K562 (cell line): ENCODE measurements at regions not wholly inside any gene's neighbourhood (a gene's known extent, or its start where the extent isn't known, plus 50 kb on each side); places are given as distances from the start of the nearest gene placed in this dataset.
A peak's percentile ranks its signal among the peaks of the same experiment; 100 is the strongest.

Experiments
- ATAC-seq: fragments of 200-7000 bp; cut with Tn5 transposase; 3 replicates; pipeline ENCODE4 v1.9.1; 2020; ENCODE audit warnings: moderate library complexity
- BruUV-seq: library from RNA; stranded (reverse); fragments of 400-500 nt; replicated peaks from 2 replicates; lab custom pipeline; 2021; lab: Mats Ljungman, UMichigan
- CTCF ChIA-PET: fragments of 300-600 bp; formaldehyde crosslinking; extraction: SDS; loops from one replicate; lab custom pipeline; 2021; ENCODE audit warnings: low intra/inter-chr PET ratio; lab: Yijun Ruan, JAX
- POLR2A ChIA-PET: fragments of 300-600, 350-650 bp; sonication (Branson Sonifier 250); formaldehyde crosslinking; extraction: SDS; loops from one replicate; lab custom pipeline; 2021; ENCODE audit warnings: antibody characterized with exemption, inconsistent platforms; lab: Yijun Ruan, JAX
- DNase-seq, 4 experiments: peaks; one replicate each; pipeline versions ENCODE4 v3.0.0 to v3.0.0-alpha.2; 2011 to 2018; ENCODE audit warnings: low spot score in 3 of 4, mixed read lengths in 3 of 4; ENCODE audit errors: extremely low read depth in 1 of 4
- FAIRE-seq: peaks from 2 replicates; lab custom pipeline; 2011; peaks lifted over from hg19 to GRCh38; lab: Jason Lieb, UNC
- H2AFZ ChIP-seq: 2 replicates; pipeline ENCODE4 v1.6.0; 2011; ENCODE audit warnings: low read depth, low read length, control low read depth, inconsistent platforms
- H3K27ac ChIP-seq: fragments of 200-600 bp; 3 replicates; pipeline ENCODE4 v1.8.0; 2011; ENCODE audit warnings: low read depth, mild to moderate bottlenecking, control low read depth, inconsistent platforms, low read length, moderate library complexity, mixed read lengths; ENCODE audit errors: extremely low read depth
- H3K27me3 ChIP-seq, 2 experiments: fragments of 300-600 bp in 1 of 2; 2 replicates in 1 of 2; 3 replicates in 1 of 2; pipeline versions ENCODE4 v1.6.0 to v1.8.0; 2011; ENCODE audit warnings: inconsistent platforms in 2 of 2, low read length in 2 of 2, mild to moderate bottlenecking in 1 of 2, mixed read lengths in 1 of 2, moderate library complexity in 1 of 2; ENCODE audit not compliant: control insufficient read depth in 2 of 2, insufficient read depth in 2 of 2
- H3K36me3 ChIP-seq: fragments of 300-600 bp; 3 replicates; pipeline ENCODE4 v1.8.0; 2011; ENCODE audit warnings: mild to moderate bottlenecking, low read length, inconsistent platforms; ENCODE audit not compliant: control insufficient read depth, insufficient read depth
- H3K4me1 ChIP-seq, 2 experiments: fragments of 200-600 bp in 1 of 2; replicated peaks in 1 of 2; 2 replicates in 1 of 2; 3 replicates in 1 of 2; pipeline versions ENCODE4 v1.5.1 to v1.8.0; 2011; ENCODE audit warnings: inconsistent platforms in 2 of 2, low read length in 2 of 2, mild to moderate bottlenecking in 1 of 2, mixed read lengths in 1 of 2, moderate library complexity in 1 of 2; ENCODE audit not compliant: control insufficient read depth in 2 of 2, insufficient read depth in 2 of 2
- H3K4me2 ChIP-seq: 2 replicates; pipeline ENCODE4 v1.6.1; 2011; ENCODE audit warnings: low read length, control low read depth, inconsistent platforms, mixed read lengths; ENCODE audit not compliant: insufficient read depth
- H3K4me3 ChIP-seq: fragments of 200-600 bp; sonication (generic), shearing (Covaris generic); 2 replicates; pipeline ENCODE4 v1.5.1; 2016; ENCODE audit warnings: control low read depth, inconsistent platforms
- H3K79me2 ChIP-seq: fragments of 200-600 bp; 3 replicates; pipeline ENCODE4 v1.8.0; 2011; ENCODE audit warnings: low read length, inconsistent platforms; ENCODE audit not compliant: control insufficient read depth, insufficient read depth
- H3K9ac ChIP-seq, 2 experiments: 2 replicates each; pipeline versions ENCODE4 v1.6.0 to v1.6.1; 2011; ENCODE audit warnings: low read depth in 2 of 2, low read length in 2 of 2, control low read depth in 1 of 2, inconsistent platforms in 1 of 2, mild to moderate bottlenecking in 1 of 2, mixed read lengths in 1 of 2; ENCODE audit not compliant: insufficient read depth in 1 of 2
- H3K9me1 ChIP-seq: one replicate; pipeline ENCODE4 v1.6.0; 2011; ENCODE audit warnings: inconsistent platforms, mild to moderate bottlenecking, low read length, moderate library complexity; ENCODE audit not compliant: control insufficient read depth, insufficient read depth
- H3K9me3 ChIP-seq: replicated peaks from 2 replicates; pipeline ENCODE4 v1.5.1; 2011; ENCODE audit warnings: low read depth, low read length, inconsistent platforms; ENCODE audit not compliant: control insufficient read depth, insufficient read depth
- H4K20me1 ChIP-seq: replicated peaks from 2 replicates; pipeline ENCODE4 v1.6.1; 2011; ENCODE audit warnings: low read length, inconsistent platforms, mixed read lengths; ENCODE audit not compliant: control insufficient read depth, insufficient read depth
- CBFA2T3 ChIP-seq: fragments of 450-650 bp; IDR thresholded peaks from 2 replicates; pipeline ENCODE4 v1.6.1; 2017
- CSDE1 ChIP-seq, 2 experiments: fragments of 450-650 bp; IDR thresholded peaks; 2 replicates each; pipeline ENCODE4 v1.6.1; 2016; ENCODE audit warnings: mild to moderate bottlenecking in 1 of 2
- CTBP1 ChIP-seq: fragments of 450-650 bp; IDR thresholded peaks from 2 replicates; pipeline ENCODE4 v1.6.1; 2016; ENCODE audit warnings: borderline replicate concordance
- RBM17 ChIP-seq: fragments of 200-400 bp; formaldehyde crosslinking; IDR thresholded peaks from 2 replicates; pipeline ENCODE4 v1.6.1; 2017; ENCODE audit warnings: low read depth, mild to moderate bottlenecking, low read length, borderline replicate concordance
- TEAD4 ChIP-seq, 2 experiments: sonication (generic) in 1 of 2; formaldehyde crosslinking in 1 of 2; IDR thresholded peaks; 2 replicates each; pipeline versions ENCODE4 v1.6.1 to v1.8.0; 2012 to 2022; ENCODE audit warnings: borderline replicate concordance in 1 of 2, inconsistent platforms in 1 of 2, low read length in 1 of 2, mild to moderate bottlenecking in 1 of 2, missing genetic modification reagents in 1 of 2
- WGBS: fragments of 100-300 bp; shearing (Covaris generic); methylation state at CpG from one replicate; pipeline ENCODE4 v1.1.6; 2016; ENCODE audit warnings: low coverage, mixed read lengths; ENCODE audit not compliant: insufficient coverage; ENCODE audit errors: missing lambda C conversion rate; 5-methylcytosine and 5-hydroxymethylcytosine counted together
- in situ Hi-C: fragments of 300-500 bp; cut with MboI; formaldehyde crosslinking; loops from 4 replicates; pipeline ENCODE4 v1.15.0; 2018; ENCODE audit warnings: inconsistent platforms, mixed read lengths
- intact Hi-C: fragments of 100-400 bp; cut with micrococcal nuclease; formaldehyde crosslinking; loops from 2 replicates; pipeline ENCODE4 v1.14.2; 2022
- TF ChIP-seq, protein P1 (sequence below), 2 experiments: fragments of 150-350 bp in 1 of 2; IDR thresholded peaks; 2 replicates each; pipeline ENCODE4 v1.6.1; 2012 to 2016; ENCODE audit warnings: low read depth in 2 of 2, low read length in 2 of 2, mild to moderate bottlenecking in 1 of 2, moderate library complexity in 1 of 2

DNA sequence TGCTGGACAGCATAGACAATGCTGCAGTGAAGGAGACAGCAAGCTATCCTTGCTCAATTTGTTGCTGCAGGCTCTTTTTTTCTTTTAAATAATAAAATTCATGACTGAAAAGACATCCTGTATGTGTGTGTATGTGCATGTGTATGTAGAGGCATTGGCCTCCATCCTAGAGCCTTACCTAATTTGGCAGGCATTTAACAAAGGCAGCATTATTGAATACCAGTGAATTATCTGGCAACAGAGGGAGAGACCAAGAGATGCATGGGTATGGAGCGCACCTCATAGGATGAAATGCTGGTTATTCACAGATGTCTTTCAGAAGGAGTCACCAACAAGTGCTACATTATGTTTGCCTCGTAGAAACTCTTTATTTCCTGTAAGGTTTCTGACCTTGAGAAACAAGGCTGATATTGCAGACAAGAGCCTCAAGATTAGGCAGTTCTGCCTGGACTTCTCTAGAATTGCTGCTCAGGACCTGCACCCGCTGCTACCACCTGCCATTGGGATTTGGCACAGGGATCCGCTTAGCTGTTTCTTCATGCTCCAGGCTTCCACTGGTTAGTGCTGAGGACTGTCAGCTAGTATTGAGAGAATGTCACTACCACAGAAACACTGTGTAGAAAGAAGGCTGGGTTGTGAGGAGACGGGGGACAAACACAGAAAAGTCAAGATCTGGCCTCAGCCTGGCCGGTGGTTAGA is 247.7 kb upstream of the RFX3 start (continued):
- TF ChIP-seq, protein P1, sequence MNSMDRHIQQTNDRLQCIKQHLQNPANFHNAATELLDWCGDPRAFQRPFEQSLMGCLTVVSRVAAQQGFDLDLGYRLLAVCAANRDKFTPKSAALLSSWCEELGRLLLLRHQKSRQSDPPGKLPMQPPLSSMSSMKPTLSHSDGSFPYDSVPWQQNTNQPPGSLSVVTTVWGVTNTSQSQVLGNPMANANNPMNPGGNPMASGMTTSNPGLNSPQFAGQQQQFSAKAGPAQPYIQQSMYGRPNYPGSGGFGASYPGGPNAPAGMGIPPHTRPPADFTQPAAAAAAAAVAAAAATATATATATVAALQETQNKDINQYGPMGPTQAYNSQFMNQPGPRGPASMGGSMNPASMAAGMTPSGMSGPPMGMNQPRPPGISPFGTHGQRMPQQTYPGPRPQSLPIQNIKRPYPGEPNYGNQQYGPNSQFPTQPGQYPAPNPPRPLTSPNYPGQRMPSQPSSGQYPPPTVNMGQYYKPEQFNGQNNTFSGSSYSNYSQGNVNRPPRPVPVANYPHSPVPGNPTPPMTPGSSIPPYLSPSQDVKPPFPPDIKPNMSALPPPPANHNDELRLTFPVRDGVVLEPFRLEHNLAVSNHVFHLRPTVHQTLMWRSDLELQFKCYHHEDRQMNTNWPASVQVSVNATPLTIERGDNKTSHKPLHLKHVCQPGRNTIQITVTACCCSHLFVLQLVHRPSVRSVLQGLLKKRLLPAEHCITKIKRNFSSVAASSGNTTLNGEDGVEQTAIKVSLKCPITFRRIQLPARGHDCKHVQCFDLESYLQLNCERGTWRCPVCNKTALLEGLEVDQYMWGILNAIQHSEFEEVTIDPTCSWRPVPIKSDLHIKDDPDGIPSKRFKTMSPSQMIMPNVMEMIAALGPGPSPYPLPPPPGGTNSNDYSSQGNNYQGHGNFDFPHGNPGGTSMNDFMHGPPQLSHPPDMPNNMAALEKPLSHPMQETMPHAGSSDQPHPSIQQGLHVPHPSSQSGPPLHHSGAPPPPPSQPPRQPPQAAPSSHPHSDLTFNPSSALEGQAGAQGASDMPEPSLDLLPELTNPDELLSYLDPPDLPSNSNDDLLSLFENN (IDR thresholded peaks at IDR 0.05; ENCODE audit: low read depth in 2 of 2, low read length in 2 of 2): no peak
- TF ChIP-seq CSDE1 (IDR thresholded peaks at IDR 0.05): no peak

DNA sequence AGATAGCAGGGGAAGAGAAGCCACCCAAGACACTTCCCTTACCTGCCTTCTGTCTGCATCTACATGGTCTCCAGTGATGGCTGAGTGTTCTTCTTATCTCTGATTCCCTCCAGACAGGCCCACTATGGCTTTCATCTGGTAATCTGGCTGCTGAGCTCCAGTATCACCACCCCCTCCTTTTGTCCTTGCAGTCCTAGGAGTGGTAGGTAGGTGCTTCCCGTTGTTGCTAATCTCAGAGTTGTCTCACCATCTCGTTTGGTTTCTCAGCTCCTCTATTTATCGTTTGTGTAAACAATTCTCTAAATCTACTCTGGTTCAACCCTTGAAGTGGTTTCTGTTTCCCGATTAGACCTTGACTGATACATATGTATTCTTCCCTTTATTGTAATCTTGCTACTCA is 243.8 kb upstream of the RFX3 start:
- FAIRE-seq: no peak
- H3K9me3 ChIP-seq: no peaks in the 10 kb centered on the region

More for the DNA sequence above, 243.8 kb upstream of the RFX3 start:
- Histone ChIP-seq H3K9me1 (no peaks in the 10 kb centered on the region), H3K79me2 (no peaks in the 10 kb centered on the region), H4K20me1 (no peaks in the 10 kb centered on the region), H3K27me3 (no peaks in the 10 kb centered on the region), H3K36me3 (no peaks in the 10 kb centered on the region), H3K4me2 (0 out of 2 replicates have a peak overlapping the region, but pooled peaks have one; percentile 18), H3K27ac (no peak overlapping the region; the same call in 2 of the 3 replicates), H3K4me1 (no peaks in the 10 kb centered on the region), H3K9ac (no peak overlapping the region), H3K4me3 (no peak overlapping the region), H2AFZ (no peak overlapping the region)
- 0% methylated on average over 2 of the region's 4 CpGs for WGBS
- DNase-seq (peak in 1 of 4 experiments; percentile 5), ATAC-seq (peak; percentile 41; the same call in 2 of the 3 replicates)
- TF ChIP-seq CBFA2T3: peak; percentile 33
- TF ChIP-seq RBM17: no peak
- 0 out of 2 replicates have a peak, but pooled peaks have one; percentile 34 for TF ChIP-seq TEAD4 (IDR thresholded peaks at IDR 0.05; ENCODE audit: low read length)
- TF ChIP-seq TEAD4 (CRISPR knock-in tag; IDR thresholded peaks at IDR 0.05; ENCODE audit: borderline replicate concordance): no peak
- 0 out of 2 replicates have a peak, but pooled peaks have one; percentile 11 for TF ChIP-seq CTBP1
- POLR2A ChIA-PET: interaction anchor here (0.9 kb wide), 1 partner anchor 9 kb away, joined by 3 read pairs; no protein-coding TSS in a partner anchor
- intact Hi-C loops: no loop called here
- BruUV-seq: no TSS peak
- CTCF ChIA-PET: no interaction called here
- in situ Hi-C loops: no loop called here
